HG02623 (cell line): ENCODE measurements at regions not wholly inside any gene's neighbourhood (a gene's known extent, or its start where the extent isn't known, plus 50 kb on each side); places are given as distances from the start of the nearest gene placed in this dataset.
A peak's percentile ranks its signal among the peaks of the same experiment; 100 is the strongest.
"Not testable (repeated sequence)": the region's sequence is repeated elsewhere in the genome, so short reads cannot be mapped to it uniquely, and the experiment has no call there.

Experiments
- ATAC-seq: cut with Tn5 transposase; IDR thresholded peaks from one replicate; pipeline ENCODE4 v1.9.1; 2021; ENCODE audit warnings: moderate library complexity; ENCODE audit not compliant: unreplicated experiment

DNA sequence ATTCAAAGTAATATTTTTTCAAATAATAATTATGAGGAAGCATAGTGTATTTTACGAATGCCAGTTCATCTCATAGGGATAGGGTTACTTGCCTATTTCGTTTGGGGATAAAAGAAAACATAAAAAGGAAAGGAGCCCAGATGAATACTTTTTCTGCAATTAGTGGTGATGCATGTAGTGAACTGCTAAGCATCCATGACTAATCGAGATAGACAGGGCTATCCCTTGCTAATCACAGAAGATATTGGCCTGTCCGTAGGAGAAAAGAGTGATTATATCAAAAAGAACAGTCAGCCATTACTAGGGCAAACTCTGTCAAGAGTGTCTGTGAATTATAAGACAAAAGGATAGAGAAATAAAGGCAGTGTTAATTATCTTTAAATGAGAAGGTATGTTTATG is 746.1 kb downstream of the C4orf33 start:
- no peak for ATAC-seq

DNA sequence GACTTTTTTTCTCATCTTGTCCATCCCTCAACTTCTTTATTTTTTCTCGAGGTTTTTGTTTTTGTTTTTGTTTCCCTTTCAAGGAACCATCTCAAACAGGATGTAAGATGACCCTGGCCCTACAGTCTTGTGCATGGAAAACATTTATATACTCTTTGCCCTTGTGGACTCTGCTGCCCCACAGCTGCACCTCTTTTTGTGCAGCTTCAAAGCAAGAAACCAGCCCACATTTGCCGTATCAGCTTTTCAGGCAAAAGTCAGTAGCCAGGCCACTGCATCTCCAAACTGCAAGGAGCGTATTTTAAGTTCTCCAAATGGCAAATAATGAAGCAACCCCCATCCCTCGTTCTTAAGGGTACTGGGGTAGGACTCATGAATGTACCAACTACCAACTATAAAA is 756.5 kb downstream of the C4orf33 start:
- no peak for ATAC-seq

DNA sequence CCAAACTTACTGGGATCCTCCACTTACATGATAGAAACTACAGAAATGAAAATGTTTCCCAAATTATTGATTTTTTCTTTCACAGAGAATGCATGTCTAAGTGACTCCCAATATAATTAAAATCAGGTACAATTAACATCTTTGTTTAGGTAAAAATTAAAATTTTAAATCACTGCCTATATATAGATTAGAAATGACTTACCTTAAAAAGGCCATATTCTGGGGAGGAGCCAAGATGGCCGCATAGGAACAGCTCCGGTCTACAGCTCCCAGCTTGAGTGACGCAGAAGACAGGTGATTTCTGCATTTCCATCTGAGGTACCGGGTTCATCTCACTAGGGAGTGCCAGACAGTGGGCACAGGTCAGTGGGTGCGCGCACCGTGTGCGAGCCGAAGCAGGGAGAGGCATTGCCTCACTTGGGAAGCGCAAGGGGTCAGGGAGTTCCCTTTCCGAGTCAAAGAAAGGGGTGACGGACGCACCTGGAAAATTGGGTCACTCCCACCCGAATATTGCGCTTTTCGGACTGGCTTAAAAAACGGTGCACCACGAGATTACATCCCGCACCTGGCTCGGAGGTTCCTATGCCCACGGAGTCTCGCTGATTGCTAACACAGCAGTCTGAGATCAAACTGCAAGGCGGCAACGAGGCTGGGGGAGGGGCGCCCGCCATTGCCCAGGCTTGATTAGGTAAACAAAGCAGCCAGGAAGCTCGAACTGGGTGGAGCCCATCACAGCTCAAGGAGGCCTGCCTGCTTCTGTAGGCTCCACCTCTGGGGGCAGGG is 757.9 kb downstream of the C4orf33 start:
- ATAC-seq = not testable (repeated sequence)

- no peak for ATAC-seq
Observed at GRCh38 chr4:129862461-129862860, 766.5 kb downstream of the C4orf33 start.

DNA sequence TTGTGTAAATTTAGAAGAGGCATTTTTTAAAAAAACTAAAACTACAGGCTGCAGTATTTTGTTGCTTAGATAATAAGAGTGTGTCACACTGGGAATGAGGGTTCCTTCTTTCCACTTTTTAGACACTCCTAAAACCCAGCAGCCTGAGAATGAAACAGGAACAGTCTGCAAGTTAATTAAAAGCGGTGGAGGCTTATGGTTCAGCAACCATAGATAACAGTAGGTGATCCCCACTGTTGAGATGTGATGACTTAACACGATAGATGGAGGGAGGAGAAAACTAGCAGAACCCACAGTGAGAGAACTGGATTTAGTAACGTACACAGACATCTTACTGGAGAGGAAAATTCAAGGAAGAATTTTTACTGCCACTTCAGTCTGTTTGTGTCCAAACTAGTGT is 767.3 kb downstream of the C4orf33 start:
- ATAC-seq = no peak

DNA sequence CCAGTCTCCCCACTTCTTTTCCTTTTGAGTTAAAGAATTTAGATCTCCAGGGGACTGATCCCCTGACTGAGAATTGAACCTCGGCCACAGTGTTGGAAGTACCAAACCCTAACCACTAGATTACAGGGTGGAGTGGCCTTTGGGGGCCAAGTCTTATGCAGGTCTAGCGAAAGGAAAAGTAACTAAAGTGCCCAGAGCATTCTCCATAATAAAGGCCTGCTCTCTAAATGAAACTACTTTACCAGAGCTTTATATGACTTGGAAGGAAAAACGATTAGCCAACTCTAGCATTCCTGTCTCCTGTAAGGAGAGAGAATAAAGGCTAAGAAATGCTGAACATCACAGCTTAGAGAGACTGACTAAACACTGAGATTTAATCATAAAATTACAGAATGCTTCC is 788.0 kb downstream of the C4orf33 start:
- no peak for ATAC-seq

DNA sequence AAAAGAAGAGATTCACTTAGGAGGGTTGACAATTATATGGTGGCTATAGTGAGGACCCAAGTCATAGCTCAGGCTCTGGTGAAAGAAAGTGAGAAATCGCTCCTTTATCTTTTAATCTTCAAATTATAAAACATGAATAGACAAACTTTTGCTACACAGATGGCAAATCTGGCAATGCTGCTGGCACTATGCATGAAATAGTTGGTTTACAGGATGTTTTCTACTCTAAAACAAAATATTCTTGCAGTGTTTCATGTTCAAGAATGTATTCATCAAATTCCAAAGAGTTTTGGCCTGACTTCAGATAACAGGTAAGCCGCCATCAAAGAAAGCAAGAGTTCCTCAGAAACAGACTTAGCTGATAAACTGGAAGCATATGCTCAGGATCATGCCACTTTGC is 801.2 kb downstream of the C4orf33 start:
- ATAC-seq = no peak

DNA sequence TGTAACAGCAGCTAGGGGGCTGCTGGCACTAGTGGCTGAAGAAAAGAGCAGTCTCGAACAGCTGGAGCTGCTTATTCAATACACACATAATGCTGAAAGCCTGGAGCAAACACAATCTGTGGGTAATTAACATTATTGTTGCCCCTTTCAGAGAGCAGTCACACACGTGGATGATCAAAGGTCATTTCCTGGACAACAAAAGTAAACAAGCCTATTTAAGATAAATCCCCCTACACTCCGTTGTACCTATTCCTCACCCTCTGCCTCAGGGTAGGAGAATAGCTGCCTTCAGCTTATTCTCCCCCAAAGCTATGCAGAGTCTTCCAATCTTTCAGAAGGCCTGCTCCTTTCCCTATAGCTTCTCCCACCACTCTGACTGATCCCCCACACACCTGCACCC is 803.9 kb downstream of the C4orf33 start:
- no peak for ATAC-seq

- no peak for ATAC-seq
Observed at GRCh38 chr4:129900430-129900953, 804.5 kb downstream of the C4orf33 start.

- ATAC-seq = no peak
Observed at GRCh38 chr4:129901205-129901604, 805.3 kb downstream of the C4orf33 start.

DNA sequence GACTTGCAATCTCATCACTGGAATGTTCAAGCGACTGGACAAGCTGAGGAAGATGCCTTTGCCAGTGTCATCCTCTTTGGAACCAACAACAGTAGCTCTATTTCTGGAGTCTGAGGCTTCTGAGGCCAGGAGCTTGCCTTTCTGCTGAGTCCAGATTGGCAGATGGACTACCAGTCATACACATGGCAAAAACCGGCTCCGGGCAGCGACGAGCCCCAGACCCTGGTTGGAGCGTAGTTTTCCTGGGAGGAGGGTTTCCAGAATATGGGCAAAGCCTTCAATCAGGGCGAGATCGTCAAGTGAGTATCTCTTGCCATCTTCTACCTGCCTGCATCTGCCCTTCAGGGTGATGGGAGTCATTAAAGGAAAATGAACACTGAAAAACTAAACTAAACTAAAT is 807.9 kb downstream of the C4orf33 start:
- ATAC-seq = no peak

DNA sequence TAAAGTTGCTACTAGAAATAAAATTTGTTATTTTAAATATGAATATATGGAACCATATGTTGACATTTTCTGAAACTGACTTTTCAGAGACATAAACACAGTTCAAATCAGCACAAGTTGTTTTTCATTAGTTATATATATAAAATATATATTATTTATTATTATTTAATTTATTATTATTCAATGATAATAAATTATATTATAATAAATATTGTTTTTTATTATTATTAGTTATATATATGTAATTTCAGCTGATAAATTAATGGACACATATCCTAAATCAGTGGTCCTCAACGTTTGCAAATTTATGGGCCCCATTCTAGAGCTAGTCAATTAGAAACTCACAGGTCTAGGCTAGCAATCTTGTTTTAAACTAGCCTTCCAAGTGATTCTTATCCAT is 809.3 kb downstream of the C4orf33 start:
- no peak for ATAC-seq

GRCh38 chr4:129908117-129908516 is 812.2 kb downstream of the C4orf33 start:
- no peak for ATAC-seq

GRCh38 chr4:129916991-129917390 is 821.0 kb downstream of the C4orf33 start:
- no peak for ATAC-seq

GRCh38 chr4:129917651-129918050 is 821.7 kb downstream of the C4orf33 start:
- no peak for ATAC-seq

DNA sequence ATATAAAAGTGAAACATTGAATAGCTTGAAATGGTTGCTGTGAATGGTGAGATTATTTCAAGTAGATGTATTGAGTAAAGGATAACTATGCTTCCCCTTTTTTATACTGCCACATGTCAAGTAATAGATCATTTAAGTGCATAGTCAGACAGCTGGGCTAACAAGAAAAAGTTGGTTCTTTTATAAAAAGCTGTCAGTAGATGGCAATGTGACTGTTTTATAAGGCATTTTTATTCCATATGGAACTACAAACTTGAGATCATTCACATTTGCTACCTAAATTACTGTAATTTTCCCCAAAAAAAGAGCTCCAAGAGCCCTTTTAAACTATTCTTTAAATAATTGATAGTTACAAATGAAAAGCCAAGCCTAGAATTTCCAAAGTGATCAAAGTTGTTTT is 831.0 kb downstream of the C4orf33 start:
- ATAC-seq = no peak

DNA sequence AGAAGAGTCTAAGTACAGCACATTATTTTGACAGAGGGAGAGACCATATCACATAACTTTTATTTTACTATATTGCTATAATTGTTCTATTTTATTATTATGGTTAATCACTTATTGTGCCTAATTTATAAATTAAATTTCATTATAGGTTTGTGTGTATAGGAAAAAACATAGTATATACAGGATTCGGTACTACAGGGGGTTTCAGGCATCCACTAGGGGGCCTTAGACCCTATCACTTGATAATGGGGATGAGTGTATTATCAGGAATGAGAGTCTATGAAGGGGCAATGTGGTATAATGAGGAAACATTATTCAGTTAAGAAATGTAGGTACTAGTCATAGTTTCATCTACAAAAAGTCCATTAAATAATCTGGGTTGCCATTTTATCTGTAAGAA is 833.1 kb downstream of the C4orf33 start:
- ATAC-seq = peak; percentile 62

DNA sequence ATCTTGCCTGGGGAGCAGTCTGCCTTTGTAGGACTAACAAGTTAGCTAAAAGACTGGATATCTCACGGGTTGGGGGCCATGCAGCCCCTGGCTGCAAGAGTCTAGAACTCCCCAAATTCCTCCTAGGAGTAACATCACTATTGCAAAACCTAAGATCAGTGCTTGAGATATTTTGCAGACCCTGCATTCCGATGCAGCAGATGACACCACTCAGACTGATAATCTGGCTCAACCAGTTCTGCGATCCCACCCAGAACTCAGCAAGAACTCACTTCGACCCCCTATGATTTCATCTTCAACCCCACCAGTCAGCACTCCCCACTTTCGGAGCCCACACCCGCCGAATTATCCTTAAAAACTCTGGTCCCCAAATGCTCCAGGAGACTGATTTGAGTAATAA is 834.0 kb downstream of the C4orf33 start:
- no peak for ATAC-seq

DNA sequence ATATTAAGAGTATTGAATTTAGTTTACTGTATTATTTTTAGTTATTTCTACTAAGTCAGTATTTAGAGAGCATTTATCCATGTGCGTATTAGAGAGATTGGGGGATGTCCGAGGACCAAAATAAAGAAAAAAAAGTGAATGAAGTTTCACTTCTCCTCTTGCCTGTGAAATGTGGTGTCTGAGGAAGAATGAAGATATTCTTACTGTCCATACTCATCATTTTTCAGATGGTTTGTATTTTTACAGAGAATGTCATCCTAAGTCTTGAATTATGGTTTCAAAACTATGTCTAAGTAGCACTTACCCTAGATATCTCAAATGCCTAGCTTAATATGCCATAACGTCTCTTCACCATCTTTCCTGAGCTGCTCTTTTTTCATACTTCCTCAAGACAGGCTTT is 854.3 kb downstream of the C4orf33 start:
- ATAC-seq = no peak

GRCh38 chr4:129966175-129966574 is 870.2 kb downstream of the C4orf33 start:
- ATAC-seq = no peak

DNA sequence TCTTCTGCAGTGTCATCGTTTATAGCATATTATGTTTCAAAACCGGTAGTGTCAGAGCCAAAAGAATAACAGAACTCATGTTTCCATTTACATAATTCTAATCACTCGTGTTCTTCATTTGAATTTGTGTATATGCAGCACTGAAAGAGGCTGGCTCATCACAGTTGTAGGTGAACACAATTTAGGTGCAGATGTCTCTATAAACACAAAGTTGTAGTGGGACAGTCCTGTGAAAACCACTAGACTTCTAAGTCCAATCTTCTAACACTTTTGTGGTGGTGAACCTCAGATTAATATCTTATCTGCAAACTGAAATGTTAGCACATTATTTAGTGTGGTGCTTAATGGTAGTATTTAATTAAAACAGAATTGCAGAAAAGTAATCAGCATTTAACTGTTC is 872.4 kb downstream of the C4orf33 start:
- ATAC-seq = no peak

GRCh38 chr4:129968778-129969177 is 872.8 kb downstream of the C4orf33 start:
- ATAC-seq = no peak

DNA sequence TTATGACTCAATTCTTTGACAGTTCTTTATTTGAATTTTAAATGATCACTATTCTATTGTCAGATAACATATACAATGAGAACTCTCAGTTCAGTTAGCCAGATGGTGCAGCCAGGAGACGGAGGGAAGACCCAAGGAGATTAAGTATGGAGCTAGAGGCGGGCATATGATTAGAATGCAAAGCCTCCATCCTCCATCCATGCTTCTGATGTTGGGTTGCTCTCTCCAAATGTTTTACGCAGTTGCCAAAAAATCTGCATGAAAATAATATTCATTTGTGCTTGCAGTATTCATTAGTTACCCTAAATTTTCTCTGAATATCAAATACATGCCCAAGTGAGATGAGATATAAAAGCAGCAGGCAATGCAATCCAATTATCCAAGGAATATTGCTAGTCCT is 874.8 kb downstream of the C4orf33 start:
- ATAC-seq = no peak
